Ovary (tissue), 3 donors: ENCODE measurements at regions not wholly inside any gene's neighbourhood (a gene's known extent, or its start where the extent isn't known, plus 50 kb on each side); places are given as distances from the start of the nearest gene placed in this dataset.

ENCODE experiments used
- EP300 ChIP-seq: sonication (generic); formaldehyde crosslinking; IDR thresholded peaks from one replicate; pipeline ENCODE4 v1.6.1; 2017; ENCODE audit warnings: antibody characterized with exemption
- TF ChIP-seq, protein P1 (sequence below), 3 donors: fragments of 450-650 bp in 2 of 3; fragments of 200-600 bp in 1 of 3; IDR thresholded peaks; one replicate each; pipeline versions ENCODE4 v1.5.1 to v1.8.0; 2016 to 2022; ENCODE audit warnings: antibody characterized with exemption in 3 of 3, mild to moderate bottlenecking in 1 of 3
- donor health status: DM: no; HTN: no; CAD: no.

DNA sequence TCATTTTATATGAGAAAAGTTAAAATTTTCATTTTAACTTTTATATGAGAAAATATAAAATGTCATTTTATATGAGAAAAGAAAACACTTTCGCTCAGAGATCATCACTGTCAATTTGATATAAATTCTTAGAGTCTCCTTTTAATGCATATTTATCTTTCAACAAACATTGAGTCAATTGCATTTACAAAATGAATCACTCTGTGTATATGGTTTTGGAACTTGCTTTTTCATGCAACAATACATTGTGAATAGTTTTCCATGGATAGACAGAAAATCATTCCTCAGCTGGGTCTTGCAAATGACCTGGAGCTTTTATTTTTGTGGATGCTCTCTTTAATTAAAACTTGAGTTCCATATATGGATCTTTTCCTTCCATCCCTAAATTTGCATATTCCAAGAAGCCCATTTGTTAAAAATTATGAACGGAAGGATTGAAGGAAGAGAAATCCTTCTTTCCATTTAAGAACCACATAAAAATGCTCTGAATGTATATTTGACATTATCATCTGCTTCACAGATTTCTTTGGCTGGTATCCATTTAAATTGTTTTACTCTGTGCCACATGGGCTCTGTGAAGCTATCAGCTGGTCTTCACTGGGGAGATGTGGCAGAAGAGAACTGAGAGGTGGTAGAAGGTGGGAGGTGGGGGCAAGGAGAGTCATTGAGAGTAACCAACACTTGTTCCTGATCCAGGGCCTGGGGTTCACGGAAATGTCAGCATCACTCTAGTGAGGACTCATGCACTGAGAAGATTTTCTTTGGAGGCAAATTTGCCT is 104.1 kb downstream of the QPCT start:
- TF ChIP-seq EP300 = no peak
- TF ChIP-seq, protein P1, sequence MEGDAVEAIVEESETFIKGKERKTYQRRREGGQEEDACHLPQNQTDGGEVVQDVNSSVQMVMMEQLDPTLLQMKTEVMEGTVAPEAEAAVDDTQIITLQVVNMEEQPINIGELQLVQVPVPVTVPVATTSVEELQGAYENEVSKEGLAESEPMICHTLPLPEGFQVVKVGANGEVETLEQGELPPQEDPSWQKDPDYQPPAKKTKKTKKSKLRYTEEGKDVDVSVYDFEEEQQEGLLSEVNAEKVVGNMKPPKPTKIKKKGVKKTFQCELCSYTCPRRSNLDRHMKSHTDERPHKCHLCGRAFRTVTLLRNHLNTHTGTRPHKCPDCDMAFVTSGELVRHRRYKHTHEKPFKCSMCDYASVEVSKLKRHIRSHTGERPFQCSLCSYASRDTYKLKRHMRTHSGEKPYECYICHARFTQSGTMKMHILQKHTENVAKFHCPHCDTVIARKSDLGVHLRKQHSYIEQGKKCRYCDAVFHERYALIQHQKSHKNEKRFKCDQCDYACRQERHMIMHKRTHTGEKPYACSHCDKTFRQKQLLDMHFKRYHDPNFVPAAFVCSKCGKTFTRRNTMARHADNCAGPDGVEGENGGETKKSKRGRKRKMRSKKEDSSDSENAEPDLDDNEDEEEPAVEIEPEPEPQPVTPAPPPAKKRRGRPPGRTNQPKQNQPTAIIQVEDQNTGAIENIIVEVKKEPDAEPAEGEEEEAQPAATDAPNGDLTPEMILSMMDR (IDR thresholded peaks at IDR 0.05) = no peak
